Suprapubic skin (tissue), 4 donors: ENCODE measurements at regions not wholly inside any gene's neighbourhood (a gene's known extent, or its start where the extent isn't known, plus 50 kb on each side); places are given as distances from the start of the nearest gene placed in this dataset.
"Not testable (repeated sequence)": the region's sequence is repeated elsewhere in the genome, so short reads cannot be mapped to it uniquely, and the experiment has no call there.

Experiments used
- DNase-seq, 2 donors: peaks; one replicate each; pipeline ENCODE4 v3.0.0-alpha.2; 2019; ENCODE audit warnings: low spot score in 2 of 2
- H3K27ac ChIP-seq: fragments of 200-600 bp; sonication (generic); one replicate; pipeline ENCODE4 v1.5.1; 2019
- H3K27me3 ChIP-seq: fragments of 200-600 bp; sonication (generic); one replicate; pipeline ENCODE4 v1.5.1; 2019
- H3K36me3 ChIP-seq: fragments of 200-600 bp; sonication (generic); one replicate; pipeline ENCODE4 v1.5.1; 2019
- H3K4me1 ChIP-seq: fragments of 200-600 bp; sonication (generic); one replicate; pipeline ENCODE4 v1.5.1; 2019
- H3K4me3 ChIP-seq: fragments of 200-600 bp; sonication (generic); one replicate; pipeline ENCODE4 v1.5.1; 2019; ENCODE audit warnings: mild to moderate bottlenecking
- H3K9me3 ChIP-seq: fragments of 200-600 bp; sonication (generic); one replicate; pipeline ENCODE4 v1.5.1; 2019
- EP300 ChIP-seq: sonication (generic); formaldehyde crosslinking; IDR thresholded peaks from one replicate; pipeline ENCODE4 v1.6.1; 2017; ENCODE audit warnings: antibody characterized with exemption
- POLR2A ChIP-seq, 2 donors: fragments of 450-650 bp; IDR thresholded peaks; one replicate each; pipeline ENCODE4 v1.6.1; 2017; ENCODE audit warnings: antibody characterized with exemption in 2 of 2, mild to moderate bottlenecking in 2 of 2, moderate library complexity in 2 of 2
- POLR2AphosphoS5 ChIP-seq, 3 donors: sonication (generic); formaldehyde crosslinking; IDR thresholded peaks; one replicate each; pipeline ENCODE4 v1.6.1; 2017; ENCODE audit warnings: antibody characterized with exemption in 3 of 3
- WGBS: methylation state at CpG from one replicate; pipeline ENCODE4 v1.1.5; 2018; 5-methylcytosine and 5-hydroxymethylcytosine counted together
- TF ChIP-seq, protein P1 (sequence below), 2 donors: fragments of 200-600 bp in 1 of 2; fragments of 450-650 bp in 1 of 2; sonication (generic) in 1 of 2; IDR thresholded peaks; one replicate each; pipeline ENCODE4 v1.5.1; 2016 to 2019; ENCODE audit warnings: antibody characterized with exemption in 2 of 2, mild to moderate bottlenecking in 1 of 2, moderate library complexity in 1 of 2

DNA sequence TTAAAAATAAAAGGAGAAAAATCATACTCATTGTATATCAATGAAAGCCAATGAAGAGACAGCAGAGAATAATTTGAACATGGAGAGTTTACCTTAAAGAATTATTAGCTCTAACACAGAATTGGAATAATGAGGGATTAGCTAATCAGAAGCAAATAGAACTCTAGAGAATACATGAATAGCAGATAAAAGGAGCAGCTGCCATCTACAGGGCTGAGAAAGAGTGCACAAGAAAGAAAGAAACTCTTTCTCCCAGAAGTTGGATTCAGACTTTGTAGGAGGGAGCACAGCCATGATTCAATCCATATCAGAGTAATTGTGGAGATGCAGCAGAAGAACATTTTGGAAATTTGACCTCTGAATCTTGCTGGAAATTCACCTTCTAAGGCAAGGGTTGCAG lies 1171.2 kb downstream of the PLA2G4A start:
- DNase-seq = no peak
- no peaks in the 10 kb centered on the region for H3K9me3 ChIP-seq
- H3K27me3 ChIP-seq = no peaks in the 10 kb centered on the region
- no peaks in the 10 kb centered on the region for H3K36me3 ChIP-seq
- TF ChIP-seq POLR2AphosphoS5 (IDR thresholded peaks at IDR 0.05) (no peak), POLR2A (IDR thresholded peaks at IDR 0.05) (no peak)
- TF ChIP-seq, protein P1, sequence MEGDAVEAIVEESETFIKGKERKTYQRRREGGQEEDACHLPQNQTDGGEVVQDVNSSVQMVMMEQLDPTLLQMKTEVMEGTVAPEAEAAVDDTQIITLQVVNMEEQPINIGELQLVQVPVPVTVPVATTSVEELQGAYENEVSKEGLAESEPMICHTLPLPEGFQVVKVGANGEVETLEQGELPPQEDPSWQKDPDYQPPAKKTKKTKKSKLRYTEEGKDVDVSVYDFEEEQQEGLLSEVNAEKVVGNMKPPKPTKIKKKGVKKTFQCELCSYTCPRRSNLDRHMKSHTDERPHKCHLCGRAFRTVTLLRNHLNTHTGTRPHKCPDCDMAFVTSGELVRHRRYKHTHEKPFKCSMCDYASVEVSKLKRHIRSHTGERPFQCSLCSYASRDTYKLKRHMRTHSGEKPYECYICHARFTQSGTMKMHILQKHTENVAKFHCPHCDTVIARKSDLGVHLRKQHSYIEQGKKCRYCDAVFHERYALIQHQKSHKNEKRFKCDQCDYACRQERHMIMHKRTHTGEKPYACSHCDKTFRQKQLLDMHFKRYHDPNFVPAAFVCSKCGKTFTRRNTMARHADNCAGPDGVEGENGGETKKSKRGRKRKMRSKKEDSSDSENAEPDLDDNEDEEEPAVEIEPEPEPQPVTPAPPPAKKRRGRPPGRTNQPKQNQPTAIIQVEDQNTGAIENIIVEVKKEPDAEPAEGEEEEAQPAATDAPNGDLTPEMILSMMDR (IDR thresholded peaks at IDR 0.05) = no peak
- no peak overlapping the region for H3K27ac ChIP-seq
- H3K4me1 ChIP-seq = no peaks in the 10 kb centered on the region
- H3K4me3 ChIP-seq = no peak overlapping the region

DNA sequence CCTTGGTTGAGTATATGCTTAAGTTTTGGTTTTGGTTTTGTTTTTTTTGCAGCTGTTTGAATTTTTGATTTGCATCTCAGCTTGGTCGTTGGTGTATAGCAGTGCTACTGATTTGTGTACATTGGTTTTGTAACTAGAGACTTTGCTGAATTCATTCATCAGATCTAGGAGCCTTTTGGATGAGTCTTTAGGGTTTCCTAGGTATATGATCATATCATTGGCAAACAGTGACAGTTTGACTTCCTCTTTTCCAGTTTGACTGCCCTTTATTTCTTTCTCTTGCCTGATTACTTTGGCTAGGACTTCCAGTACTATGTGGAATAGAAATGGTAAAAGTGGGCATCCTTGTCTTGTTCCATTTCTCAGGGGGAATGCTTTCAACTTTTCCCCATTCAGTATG lies 1174.9 kb downstream of the PLA2G4A start:
- not testable (repeated sequence) for H3K4me1 ChIP-seq, H3K27me3 ChIP-seq, DNase-seq, H3K36me3 ChIP-seq, H3K9me3 ChIP-seq, H3K4me3 ChIP-seq, H3K27ac ChIP-seq
- 89% methylated on average over 1 of the region's 1 CpG for WGBS

DNA sequence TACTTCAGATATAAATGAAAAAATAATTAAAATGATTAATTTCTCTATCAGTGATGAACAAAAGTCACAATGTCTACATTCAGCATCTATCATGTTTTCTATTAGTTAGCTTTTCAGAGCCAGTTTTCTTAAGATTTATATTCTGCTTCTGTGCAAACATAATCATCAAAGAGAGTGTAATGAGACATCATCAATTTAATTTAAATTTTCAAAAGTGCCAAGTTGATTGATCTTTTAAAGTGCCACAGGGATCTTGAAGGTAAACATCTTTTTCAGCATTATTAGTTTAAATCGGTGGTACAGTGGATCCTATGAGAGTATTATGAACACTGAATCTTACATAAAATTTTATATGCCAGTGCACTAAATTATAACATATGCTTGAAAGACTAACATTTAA lies 1176.1 kb downstream of the PLA2G4A start:
- H3K4me3 ChIP-seq = no peak overlapping the region
- 57% methylated on average over 1 of the region's 1 CpG for WGBS
- TF ChIP-seq EP300 (no peak), POLR2AphosphoS5 (IDR thresholded peaks at IDR 0.05) (no peak), POLR2A (IDR thresholded peaks at IDR 0.05) (no peak)
- TF ChIP-seq, protein P1 (IDR thresholded peaks at IDR 0.05) = no peak
- H3K27me3 ChIP-seq = no peaks in the 10 kb centered on the region
- DNase-seq = no peak
- no peaks in the 10 kb centered on the region for H3K36me3 ChIP-seq
- H3K27ac ChIP-seq = no peak overlapping the region
- H3K9me3 ChIP-seq = no peaks in the 10 kb centered on the region
- no peaks in the 10 kb centered on the region for H3K4me1 ChIP-seq

DNA sequence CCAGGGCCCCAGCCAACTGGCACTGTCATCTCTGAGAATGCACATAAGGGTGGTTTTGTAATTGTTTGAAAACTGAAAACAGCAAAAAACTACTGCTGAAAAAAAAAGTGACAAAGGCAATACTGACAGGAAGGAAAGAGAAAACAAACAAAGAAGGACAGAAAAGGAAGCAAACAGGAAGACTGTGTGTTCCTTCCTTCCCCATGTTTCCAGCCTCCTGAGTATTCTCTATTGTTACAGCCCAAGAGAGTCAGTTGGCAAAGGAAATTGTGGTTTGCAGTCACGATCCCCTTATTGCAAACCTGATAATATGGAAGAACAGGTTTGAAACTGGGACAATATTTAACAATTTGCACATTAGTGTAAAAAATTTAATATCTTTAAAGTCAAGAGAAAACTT lies 1177.6 kb downstream of the PLA2G4A start:
- no peak for DNase-seq
- Histone ChIP-seq H3K4me1 (no peaks in the 10 kb centered on the region), H3K27ac (no peak overlapping the region), H3K36me3 (no peaks in the 10 kb centered on the region), H3K4me3 (no peak overlapping the region), H3K9me3 (no peaks in the 10 kb centered on the region), H3K27me3 (no peaks in the 10 kb centered on the region)
- 48% methylated on average over 1 of the region's 1 CpG for WGBS
- TF ChIP-seq POLR2AphosphoS5 (IDR thresholded peaks at IDR 0.05) (no peak), EP300 (no peak), POLR2A (IDR thresholded peaks at IDR 0.05) (no peak)
- TF ChIP-seq, protein P1 (IDR thresholded peaks at IDR 0.05) = no peak

DNA sequence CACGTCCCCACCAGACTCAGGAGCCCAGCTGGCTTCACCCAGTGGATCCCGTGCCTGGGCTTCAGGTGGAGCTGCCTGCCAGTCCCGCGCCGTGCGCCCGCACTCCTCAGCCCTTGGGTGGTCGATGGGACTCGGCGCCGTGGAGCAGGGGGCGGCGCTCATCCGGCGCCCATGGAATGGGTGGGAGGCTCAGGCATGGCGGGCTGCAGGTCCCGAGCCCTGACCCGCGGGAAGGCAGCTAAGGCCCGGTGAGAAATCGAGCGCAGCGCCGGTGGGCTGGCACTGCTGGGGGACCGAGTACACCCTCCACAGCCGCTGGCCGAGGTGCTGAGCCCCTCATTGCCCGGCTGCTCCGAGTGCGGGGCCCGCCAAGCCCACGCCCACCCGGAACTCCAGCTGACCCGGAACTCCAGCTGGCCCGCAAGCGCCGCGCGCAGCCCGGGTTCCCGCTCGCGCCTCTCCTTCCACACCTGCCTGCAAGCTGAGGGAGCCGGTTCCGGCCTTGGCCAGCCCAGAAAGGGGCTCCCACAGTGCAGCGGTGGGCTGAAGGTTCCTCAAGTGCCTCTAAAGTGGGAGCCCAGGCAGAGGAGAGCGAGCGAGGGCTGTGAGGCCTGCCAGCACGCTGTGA lies 1184.6 kb downstream of the PLA2G4A start:
- DNase-seq, H3K27me3 ChIP-seq, H3K9me3 ChIP-seq, H3K4me1 ChIP-seq, H3K27ac ChIP-seq, H3K36me3 ChIP-seq, H3K4me3 ChIP-seq: not testable (repeated sequence)
- 92% methylated on average over 39 of the region's 49 CpGs for WGBS

DNA sequence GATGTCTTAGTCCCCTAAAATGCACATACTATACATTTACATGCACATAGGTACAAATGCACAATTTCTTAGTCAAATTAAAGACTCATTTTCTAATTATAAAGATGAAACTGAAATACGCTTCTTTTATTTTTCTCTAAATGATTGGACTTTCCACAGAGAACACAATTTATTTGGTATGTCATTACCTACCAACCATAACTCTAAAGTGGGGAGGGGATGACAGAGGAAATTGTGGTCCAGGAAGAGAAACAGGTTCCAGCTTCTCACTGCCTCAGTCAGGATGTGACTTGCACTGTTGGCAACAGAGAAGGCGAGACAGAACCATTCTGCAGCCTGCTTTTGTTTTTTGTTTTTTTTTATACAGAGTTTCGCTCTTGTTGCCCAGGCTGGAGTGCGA lies 1189.2 kb downstream of the PLA2G4A start:
- WGBS = 85% methylated on average over 4 of the region's 4 CpGs
- peaks cover 4% of the 10 kb centered on the region for H3K9me3 ChIP-seq
- H3K4me1 ChIP-seq = no peaks in the 10 kb centered on the region
- no peaks in the 10 kb centered on the region for H3K27me3 ChIP-seq
- H3K4me3 ChIP-seq = no peak overlapping the region
- no peak overlapping the region for H3K27ac ChIP-seq
- no peak for DNase-seq
- H3K36me3 ChIP-seq = no peaks in the 10 kb centered on the region
- TF ChIP-seq POLR2A (IDR thresholded peaks at IDR 0.05) (no peak), POLR2AphosphoS5 (IDR thresholded peaks at IDR 0.05) (no peak), EP300 (no peak)
- TF ChIP-seq, protein P1 (IDR thresholded peaks at IDR 0.05) = no peak
